ENCODE measurements at regions not wholly inside any gene's neighbourhood (a gene's known extent, or its start where the extent isn't known, plus 50 kb on each side); places are given as distances from the start of the nearest gene placed in this dataset.

- DNase-seq: no peak
These were observed 136.8 kb downstream of the RDH14 start for GRCh38 chr2:18423636-18424035.

GRCh38 chr2:18422432-18423165 is 137.9 kb downstream of the RDH14 start:
- DNase-seq: no peak

DNA sequence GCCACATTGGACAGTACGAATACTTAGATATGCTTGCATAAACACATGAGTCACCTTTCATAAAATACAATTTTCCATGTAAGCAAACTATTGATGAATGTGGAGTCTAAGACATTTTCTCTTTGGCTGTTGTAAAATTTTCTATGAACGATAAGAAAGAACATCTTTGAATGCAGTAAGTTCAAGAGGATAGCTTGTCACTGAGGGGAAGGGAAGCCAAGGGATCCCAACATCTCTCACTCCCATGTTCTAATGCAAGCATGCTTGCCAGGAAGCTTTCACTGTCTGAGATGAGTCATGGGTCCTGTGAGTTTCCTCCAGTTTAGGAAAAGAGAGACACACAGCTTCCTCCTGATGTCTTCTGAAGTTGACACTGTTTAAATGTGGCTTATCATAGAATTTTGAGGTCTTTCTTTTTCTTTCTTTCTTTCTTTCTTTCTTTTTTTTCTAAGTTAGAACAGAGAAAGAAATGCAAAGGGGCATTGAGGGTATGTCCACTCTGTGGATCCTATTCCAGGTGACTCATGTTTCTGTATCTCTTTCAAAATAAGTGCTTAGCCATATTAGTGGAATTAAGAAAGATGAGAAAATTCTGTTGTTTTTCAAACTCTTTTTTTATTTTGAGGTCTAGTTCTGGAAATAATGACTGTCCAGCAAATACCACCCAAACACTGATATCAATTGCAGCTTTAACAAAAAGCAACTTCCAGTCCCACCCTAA is 146.6 kb downstream of the RDH14 start:
- DNase-seq: no peak

DNA sequence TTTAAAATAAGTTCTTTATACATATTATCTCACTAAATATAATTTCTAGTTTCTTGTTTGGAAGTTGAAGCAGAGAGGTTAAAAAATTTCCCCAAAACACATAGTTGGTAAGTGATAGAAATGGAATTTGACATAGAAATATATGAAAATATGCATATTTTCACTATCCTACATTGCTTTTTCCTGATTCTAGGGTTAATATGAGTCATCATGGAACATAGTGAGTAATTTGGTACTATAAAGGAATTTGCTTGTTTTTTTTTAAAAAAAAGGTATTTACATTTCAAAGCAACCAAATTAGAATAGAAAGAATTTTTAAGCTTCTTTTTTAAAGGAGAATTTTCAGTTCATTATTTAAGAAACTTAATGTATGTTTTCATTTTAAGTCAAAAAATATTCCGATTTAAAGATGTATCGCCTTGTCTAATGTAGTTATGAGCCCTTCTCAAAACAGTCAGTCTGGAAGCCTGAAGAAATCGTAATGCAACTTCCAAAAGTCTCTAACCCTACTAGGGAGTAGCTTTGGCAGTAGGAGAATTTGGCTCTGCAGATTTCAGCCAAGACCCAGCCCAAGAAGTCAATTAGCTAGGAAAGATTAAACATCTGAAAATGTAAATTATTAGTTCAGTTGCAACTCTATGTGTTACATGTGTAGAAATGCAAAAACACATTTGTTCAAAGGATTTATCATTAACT is 147.3 kb downstream of the RDH14 start:
- DNase-seq: no peak

DNA sequence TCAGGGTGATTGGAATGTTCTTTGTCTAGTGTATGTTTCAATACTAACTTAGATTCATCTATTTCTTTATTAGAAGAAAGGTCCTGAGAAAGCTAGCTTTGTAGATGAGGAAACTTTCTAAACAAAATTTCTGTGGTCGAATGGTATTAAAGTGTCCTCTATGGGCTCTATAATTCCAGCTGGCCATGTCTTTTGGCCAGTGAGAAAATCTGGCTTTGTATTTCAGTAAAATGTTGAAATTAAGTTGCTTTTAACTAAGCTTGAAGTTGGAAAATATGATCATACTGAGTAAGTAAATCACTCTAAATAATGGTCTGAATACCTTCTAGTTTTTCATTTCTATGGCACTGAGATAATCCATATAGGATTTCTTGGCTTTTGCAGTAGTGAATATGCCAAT is 148.8 kb downstream of the RDH14 start:
- no peak for DNase-seq

DNA sequence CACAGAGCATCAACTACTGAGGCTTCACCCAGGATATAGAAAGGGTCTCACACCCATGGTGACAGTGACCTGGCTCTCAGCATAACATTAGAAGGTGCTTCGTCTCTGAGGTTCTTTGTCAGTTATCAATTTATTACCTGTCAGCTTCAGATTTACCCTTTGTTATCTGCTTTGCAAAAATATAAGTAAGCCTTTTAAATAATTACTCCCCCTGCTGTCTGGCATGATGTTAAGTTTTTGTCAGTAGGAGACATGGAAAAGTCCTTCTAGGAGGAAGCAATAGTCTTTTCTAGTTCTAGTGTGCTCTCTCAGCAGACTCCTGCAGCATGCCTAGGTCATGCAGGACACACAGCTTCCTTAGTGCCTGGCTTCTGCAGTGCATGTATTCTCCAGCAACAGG is 149.9 kb downstream of the RDH14 start:
- DNase-seq: no peak

GRCh38 chr2:18408638-18409037 is 151.8 kb downstream of the RDH14 start:
- no peak for DNase-seq

DNA sequence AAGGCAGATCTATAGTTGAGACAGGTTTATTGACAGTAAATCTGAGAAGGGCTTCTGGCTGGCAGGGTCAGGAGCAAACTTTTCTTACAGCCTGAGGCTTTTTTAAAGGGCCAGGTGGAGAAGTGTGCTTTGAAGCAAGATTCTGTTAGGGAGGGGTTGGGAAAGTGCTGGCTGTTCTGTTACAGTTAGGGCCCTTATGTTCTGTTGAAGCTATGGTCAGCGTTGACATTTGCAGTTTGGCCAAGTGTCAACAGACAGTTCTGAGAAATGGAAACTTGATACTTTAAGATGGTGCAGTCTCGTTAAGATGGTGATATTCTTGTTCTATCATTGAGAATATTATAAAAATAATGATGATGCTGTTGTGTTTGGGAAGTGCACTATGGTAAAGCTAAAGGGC is 154.2 kb downstream of the RDH14 start:
- DNase-seq: no peak

DNA sequence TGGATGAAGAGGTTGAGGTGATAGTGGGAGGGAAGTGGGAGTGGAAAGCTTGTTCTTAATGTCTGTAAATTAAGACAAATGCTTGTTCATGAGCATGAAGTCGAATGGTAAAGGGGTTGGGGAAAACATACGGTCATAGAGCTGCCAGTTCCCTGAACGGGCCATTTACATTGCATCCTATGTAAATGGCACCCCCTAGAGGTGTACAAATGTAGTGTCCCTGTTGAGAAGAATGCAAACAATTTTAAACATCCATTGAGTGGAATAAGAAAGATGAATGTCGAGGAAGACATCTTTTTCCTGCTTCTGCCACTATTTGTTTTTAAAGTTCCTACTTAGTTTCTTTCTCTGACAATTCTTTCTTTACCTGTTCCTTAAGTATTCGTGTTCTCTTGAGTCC is 155.7 kb downstream of the RDH14 start:
- no peak for DNase-seq

DNA sequence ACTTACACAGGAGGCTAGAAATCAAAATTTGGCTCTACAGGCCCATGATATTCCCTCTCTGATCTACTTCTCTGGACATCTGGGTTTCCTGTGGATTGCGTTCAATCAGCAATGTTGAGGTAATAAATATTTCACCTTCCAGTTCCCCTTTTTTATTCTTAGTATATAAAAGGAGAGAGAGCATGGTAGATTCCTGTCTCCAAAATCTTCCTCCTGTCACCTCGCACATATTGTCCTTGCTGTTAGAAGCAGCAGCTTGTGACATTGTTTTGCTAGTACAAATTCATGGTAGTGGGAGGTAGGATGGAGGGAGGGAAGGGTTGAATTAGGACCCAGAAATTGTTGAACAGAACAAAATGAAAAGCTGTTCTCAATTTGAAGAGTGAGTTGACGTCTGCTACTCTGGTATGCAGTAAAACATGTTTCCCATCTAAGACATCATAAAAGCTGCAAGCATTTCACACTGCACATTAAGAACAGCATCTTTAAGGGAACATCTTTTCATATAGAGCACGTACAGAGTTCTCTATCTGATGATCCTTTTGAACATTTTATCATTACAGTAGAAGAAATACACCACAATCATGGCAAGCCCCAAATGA is 156.4 kb downstream of the RDH14 start:
- no peak for DNase-seq

GRCh38 chr2:18402831-18403230 is 157.6 kb downstream of the RDH14 start:
- DNase-seq: no peak

DNA sequence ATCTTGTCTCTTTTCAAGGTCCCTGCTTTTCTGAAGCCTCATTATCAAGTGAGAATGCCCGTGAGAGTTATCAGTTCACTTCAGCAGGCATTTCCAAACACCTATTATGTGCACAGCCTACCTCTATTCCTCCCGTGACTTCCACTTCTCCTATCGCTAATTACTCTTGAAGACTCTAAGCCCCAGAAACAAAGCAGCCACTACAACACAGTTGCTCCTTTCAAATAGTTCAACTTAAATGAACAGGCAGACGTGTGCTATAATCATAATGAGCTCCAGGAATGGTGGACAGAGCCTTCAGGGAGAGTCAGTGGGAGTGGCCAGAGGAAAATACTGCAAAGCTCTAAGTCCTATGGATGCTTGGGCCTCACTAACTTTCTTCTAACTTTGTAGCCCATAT is 159.0 kb downstream of the RDH14 start:
- no peak for DNase-seq

DNA sequence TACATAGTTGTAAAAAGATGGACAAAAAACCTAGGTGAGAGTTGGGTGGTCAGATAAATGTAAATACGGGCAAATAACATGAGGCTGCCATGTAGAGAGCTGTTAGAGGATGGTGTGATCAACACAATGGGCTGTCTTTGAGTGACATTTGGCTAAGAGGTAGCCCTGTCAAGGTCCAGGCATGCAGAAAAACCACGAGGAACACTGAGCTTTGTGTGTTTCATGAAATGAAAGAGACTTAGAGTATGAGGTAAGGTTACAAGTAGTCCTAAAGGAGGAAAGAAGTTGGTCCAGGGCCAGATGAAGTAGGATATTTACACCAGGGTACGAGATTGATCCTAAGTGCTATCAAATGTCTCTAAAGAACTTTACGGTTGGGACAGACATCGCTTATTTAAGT is 160.9 kb downstream of the RDH14 start:
- no peak for DNase-seq

- no peak for DNase-seq
These were observed 161.6 kb downstream of the RDH14 start for GRCh38 chr2:18398833-18399232.

DNA sequence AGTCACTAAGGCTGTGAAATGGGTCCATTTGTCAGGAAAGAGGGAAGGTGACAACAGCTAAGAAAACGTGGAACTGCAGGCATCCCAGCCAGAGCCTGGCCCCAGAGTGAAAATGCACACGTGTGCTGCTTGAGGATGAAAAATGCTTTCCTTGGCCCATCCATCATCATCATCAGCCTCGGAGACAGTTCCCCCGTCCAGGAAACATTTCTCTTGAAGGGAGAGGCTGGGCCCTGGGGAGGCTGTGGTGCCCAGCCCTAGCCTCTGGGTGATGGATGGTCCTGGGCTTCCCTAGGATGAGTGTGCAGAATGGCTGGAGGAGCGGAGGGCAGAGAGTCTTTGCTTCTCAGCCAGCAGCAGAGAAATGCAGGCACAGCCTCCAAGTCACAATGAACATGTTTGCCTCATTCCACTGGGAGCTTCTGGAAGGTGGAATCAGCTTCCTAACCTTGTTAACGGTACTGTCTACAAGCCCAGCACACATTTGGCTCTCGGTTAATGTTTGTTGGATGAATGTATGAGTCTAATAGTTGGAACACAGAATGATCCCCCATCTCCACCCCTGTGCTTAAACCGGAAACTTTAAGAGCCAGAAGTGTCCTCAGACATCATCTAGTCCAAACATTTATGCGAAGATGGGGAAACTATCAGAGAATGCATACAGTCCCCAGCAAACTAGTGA is 164.0 kb downstream of the RDH14 start:
- no peak for DNase-seq

- no peak for DNase-seq
These were observed 164.9 kb downstream of the RDH14 start for GRCh38 chr2:18395555-18395954.

DNA sequence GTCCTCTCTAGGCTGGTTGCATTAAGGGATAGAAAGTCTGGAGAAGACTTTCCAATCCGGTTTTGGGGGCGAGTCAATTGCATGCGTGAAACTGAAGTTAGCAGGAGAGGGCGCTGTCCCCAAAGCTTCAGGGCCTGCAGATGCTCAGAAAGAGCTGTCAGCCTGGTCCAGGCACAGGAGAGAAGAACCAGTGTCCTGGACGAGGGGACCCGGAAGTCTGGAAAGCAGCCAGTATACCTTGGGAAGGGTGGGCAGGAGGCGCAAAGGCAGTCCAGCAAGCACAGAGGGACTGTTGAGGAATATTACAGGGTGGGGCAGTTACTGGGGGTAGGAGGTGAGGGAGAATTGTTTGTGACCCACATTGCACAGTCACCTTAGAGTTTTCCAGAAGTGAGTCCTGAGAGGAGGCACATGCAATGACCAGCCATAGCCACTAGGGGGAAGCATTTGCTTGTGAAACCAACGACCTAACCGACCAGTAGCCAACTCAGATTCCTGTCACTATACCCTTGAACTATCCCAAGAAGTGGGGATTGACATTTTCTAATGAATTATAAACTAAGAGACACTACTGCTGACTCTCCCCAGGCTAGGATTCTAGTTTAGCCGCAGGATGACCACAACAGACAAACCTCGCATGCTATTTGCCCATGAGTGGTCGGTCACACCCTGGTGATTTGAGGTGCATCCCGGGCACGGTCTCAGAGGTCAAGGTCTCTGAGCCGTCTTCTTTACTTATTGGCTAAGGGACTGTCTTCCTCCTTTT is 172.8 kb downstream of the RDH14 start:
- peak; percentile 61 for DNase-seq

GRCh38 chr2:18384242-18384641 is 176.2 kb downstream of the RDH14 start:
- DNase-seq: no peak

DNA sequence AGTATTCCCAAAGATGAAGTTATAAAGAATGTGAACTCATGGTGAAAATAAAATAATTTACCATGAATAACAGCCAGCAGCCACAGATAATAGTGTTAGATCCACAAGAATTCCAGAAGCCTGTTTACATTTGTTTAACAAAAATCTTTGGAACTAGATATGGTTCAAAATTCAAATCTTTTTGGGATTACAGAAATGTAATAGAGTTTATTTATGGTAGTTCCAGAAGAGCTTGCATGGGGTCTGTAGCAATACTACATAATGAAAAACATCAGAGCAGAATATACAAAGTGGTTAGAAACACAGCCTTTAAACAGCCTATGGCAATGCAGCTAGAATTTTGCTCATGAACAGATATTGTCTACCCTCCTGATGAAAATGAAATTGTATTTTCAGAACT is 179.1 kb downstream of the RDH14 start:
- DNase-seq: no peak

DNA sequence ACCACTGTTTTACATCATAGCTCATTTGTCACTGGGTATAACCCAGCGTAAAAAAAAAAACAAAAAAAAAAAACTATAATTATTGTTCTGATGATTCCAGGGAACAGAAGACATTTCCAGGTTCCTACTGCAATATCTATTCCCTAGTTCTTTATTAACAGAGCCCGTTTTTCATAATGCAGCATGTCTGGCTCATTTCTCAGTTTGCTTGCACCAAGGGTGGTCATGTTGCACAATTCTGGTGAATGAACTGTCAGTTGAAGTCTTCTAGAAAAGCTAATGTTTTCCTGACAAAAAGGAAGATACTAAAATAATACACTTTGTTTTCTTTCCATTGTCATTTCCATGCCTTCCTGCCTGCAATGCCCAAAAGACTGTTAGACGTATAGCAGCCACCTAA is 180.1 kb downstream of the RDH14 start:
- DNase-seq: no peak

GRCh38 chr2:18379870-18380269 is 180.6 kb downstream of the RDH14 start:
- no peak for DNase-seq

All from occipital lobe (tissue), 1 donor.